HG03139 (cell line): ENCODE measurements at regions not wholly inside any gene's neighbourhood (a gene's known extent, or its start where the extent isn't known, plus 50 kb on each side); places are given as distances from the start of the nearest gene placed in this dataset.

Experiments
- ATAC-seq: cut with Tn5 transposase; IDR thresholded peaks from one replicate; pipeline ENCODE4 v1.9.1; 2021; ENCODE audit not compliant: unreplicated experiment

- ATAC-seq = no peak
Measured at GRCh38 chr1:220979371-220979770, 100.1 kb downstream of the HLX start.

GRCh38 chr1:220982686-220983085, 103.4 kb downstream of the HLX start:
- ATAC-seq = no peak

GRCh38 chr1:220983877-220984635, 104.8 kb downstream of the HLX start:
- no peak for ATAC-seq

GRCh38 chr1:220990427-220991339, 111.4 kb downstream of the HLX start:
- no peak for ATAC-seq

- no peak for ATAC-seq
Measured at GRCh38 chr1:220991506-220991905, 112.3 kb downstream of the HLX start.

- no peak for ATAC-seq
Measured at GRCh38 chr1:220991959-220992704, 112.9 kb downstream of the HLX start.

- ATAC-seq = no peak
Measured at GRCh38 chr1:220992705-220993052, 113.4 kb downstream of the HLX start.

- ATAC-seq = no peak
Measured at GRCh38 chr1:220994671-220995070, 115.4 kb downstream of the HLX start.

GRCh38 chr1:220997791-220998190, 118.5 kb downstream of the HLX start:
- ATAC-seq = no peak

GRCh38 chr1:220999872-221000863, 120.9 kb downstream of the HLX start:
- no peak for ATAC-seq

GRCh38 chr1:221001167-221001566, 121.9 kb downstream of the HLX start:
- ATAC-seq = no peak

- ATAC-seq = no peak
Measured at GRCh38 chr1:221002601-221003000, 123.4 kb downstream of the HLX start.

- ATAC-seq = no peak
Measured at GRCh38 chr1:221011145-221011544, 131.9 kb downstream of the HLX start.

- no peak for ATAC-seq
Measured at GRCh38 chr1:221012120-221012519, 132.9 kb downstream of the HLX start.

- ATAC-seq = no peak
Measured at GRCh38 chr1:221013691-221014660, 134.7 kb downstream of the HLX start.

- ATAC-seq = no peak
Measured at GRCh38 chr1:221015159-221015790, 136.0 kb downstream of the HLX start.

- ATAC-seq = no peak
Measured at GRCh38 chr1:221016751-221017150, 137.5 kb downstream of the HLX start.

GRCh38 chr1:221018414-221018813, 139.2 kb downstream of the HLX start:
- no peak for ATAC-seq

- no peak for ATAC-seq
Measured at GRCh38 chr1:221022331-221022730, 143.1 kb downstream of the HLX start.
